SK-N-SH (cell line): ENCODE measurements at regions not wholly inside any gene's neighbourhood (a gene's known extent, or its start where the extent isn't known, plus 50 kb on each side); places are given as distances from the start of the nearest gene placed in this dataset.

Source experiments
- CTCF ChIP-seq: fragments of 200-600 bp; sonication (generic); IDR thresholded peaks from 2 replicates; pipeline ENCODE4 v1.6.1; 2017; ENCODE audit warnings: antibody characterized with exemption, mild to moderate bottlenecking, moderate library complexity
- EP300 ChIP-seq, 2 experiments: IDR thresholded peaks; 2 replicates each; pipeline versions ENCODE4 v1.4.0 to v1.6.1; 2012; ENCODE audit warnings: borderline replicate concordance in 1 of 2, low read depth in 1 of 2, low read length in 1 of 2
- FOXM1 ChIP-seq: IDR thresholded peaks from 2 replicates; pipeline ENCODE4 v1.4.0; 2012; ENCODE audit warnings: low read depth, mild to moderate bottlenecking
- JUND ChIP-seq: IDR thresholded peaks from 2 replicates; pipeline ENCODE4 v1.4.0; 2012
- MEF2A ChIP-seq: IDR thresholded peaks from 2 replicates; pipeline ENCODE4 v1.4.0; 2012; ENCODE audit warnings: low read depth, borderline replicate concordance
- POLR2AphosphoS5 ChIP-seq: IDR thresholded peaks from 2 replicates; pipeline ENCODE4 v1.6.1; 2012; ENCODE audit warnings: low read depth, low read length
- RAD21 ChIP-seq: IDR thresholded peaks from 2 replicates; pipeline ENCODE4 v1.6.1; 2012; ENCODE audit warnings: mild to moderate bottlenecking, low read length
- SMC3 ChIP-seq: IDR thresholded peaks from 2 replicates; pipeline ENCODE4 v1.6.1; 2012; ENCODE audit warnings: low read depth, low read length, improper control_type of control experiment
- TAF1 ChIP-seq: IDR thresholded peaks from 2 replicates; pipeline ENCODE4 v1.6.1; 2012; ENCODE audit warnings: low read depth, mild to moderate bottlenecking, low read length, moderate library complexity, borderline replicate concordance
- YY1 ChIP-seq: IDR thresholded peaks from 2 replicates; pipeline ENCODE4 v1.4.0; 2012; ENCODE audit warnings: low read depth, mild to moderate bottlenecking
- TF ChIP-seq, protein P1 (sequence below): IDR thresholded peaks from 2 replicates; pipeline ENCODE4 v1.6.1; 2012; ENCODE audit warnings: mild to moderate bottlenecking, low read depth, low read length, moderate library complexity

DNA sequence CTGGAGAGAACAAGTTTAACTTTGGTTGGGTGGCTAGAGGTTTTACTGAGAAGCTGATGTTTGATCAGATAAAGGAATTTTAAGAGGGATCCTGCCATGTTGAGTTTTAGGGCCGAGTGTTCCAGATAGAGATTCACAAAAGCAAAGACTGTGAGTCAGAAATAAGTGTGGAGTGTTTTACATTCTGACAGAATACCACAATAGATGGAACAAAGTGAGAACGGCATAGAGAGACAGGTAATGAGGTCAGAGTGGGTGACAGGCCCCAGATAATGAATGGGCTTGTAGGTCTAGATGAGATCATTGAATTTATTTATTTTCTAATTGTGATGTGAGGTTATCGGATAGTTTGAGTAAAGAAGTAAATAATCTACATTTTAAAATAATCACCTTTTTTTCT is 502.6 kb downstream of the EPHA5 start:
- no peak for TF ChIP-seq CTCF
- no peak for TF ChIP-seq SMC3
- TF ChIP-seq, protein P1, sequence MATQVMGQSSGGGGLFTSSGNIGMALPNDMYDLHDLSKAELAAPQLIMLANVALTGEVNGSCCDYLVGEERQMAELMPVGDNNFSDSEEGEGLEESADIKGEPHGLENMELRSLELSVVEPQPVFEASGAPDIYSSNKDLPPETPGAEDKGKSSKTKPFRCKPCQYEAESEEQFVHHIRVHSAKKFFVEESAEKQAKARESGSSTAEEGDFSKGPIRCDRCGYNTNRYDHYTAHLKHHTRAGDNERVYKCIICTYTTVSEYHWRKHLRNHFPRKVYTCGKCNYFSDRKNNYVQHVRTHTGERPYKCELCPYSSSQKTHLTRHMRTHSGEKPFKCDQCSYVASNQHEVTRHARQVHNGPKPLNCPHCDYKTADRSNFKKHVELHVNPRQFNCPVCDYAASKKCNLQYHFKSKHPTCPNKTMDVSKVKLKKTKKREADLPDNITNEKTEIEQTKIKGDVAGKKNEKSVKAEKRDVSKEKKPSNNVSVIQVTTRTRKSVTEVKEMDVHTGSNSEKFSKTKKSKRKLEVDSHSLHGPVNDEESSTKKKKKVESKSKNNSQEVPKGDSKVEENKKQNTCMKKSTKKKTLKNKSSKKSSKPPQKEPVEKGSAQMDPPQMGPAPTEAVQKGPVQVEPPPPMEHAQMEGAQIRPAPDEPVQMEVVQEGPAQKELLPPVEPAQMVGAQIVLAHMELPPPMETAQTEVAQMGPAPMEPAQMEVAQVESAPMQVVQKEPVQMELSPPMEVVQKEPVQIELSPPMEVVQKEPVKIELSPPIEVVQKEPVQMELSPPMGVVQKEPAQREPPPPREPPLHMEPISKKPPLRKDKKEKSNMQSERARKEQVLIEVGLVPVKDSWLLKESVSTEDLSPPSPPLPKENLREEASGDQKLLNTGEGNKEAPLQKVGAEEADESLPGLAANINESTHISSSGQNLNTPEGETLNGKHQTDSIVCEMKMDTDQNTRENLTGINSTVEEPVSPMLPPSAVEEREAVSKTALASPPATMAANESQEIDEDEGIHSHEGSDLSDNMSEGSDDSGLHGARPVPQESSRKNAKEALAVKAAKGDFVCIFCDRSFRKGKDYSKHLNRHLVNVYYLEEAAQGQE, result no peak
- no peak for TF ChIP-seq FOXM1
- TF ChIP-seq POLR2AphosphoS5, result no peak
- TF ChIP-seq MEF2A, result no peak
- no peak for TF ChIP-seq RAD21
- TF ChIP-seq JUND, result no peak
- TF ChIP-seq EP300 (IDR thresholded peaks at IDR 0.05; ENCODE audit: borderline replicate concordance in 1 of 2, low read depth in 1 of 2, low read length in 1 of 2), result no peak
- TF ChIP-seq TAF1, result no peak
- no peak for TF ChIP-seq YY1
